ENCODE measurements at regions not wholly inside any gene's neighbourhood (a gene's known extent, or its start where the extent isn't known, plus 50 kb on each side); places are given as distances from the start of the nearest gene placed in this dataset.

DNA sequence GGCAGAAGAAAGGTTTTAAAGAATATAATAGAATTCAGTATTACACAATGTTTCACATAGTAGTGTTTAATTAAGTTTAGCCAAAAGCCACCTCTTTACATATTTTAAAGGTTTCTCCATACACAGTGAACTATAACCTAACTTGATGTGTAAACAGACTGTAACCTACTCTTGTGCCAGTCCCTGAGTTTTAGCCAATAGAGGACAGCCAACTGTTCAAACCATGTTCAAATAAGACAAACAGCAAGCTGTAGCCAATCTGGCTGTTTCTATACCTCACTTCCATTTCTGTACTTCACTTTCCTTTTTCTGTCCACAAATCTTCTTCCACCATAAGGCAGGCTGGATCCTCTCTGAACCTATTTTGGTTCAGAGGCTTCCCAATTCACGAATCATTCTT lies 65.2 kb downstream of the TEX13C start:
- Histone ChIP-seq H3K9ac (no peak overlapping the region), H3K4me1 (ENCODE audit: low read depth, poor library complexity, severe bottlenecking) (no peaks in the 10 kb centered on the region), H3K79me2 (ENCODE audit: insufficient read depth, low read depth) (no peaks in the 10 kb centered on the region), H2AFZ (ENCODE audit: low read depth) (no peak overlapping the region), H4K20me1 (ENCODE audit: insufficient read depth) (no peaks in the 10 kb centered on the region), H3K4me3 (IDR thresholded peaks at IDR 0.05; ENCODE audit: insufficient read depth, low read depth, low read length) (no peak overlapping the region), H3K4me2 (no peak overlapping the region), H3K27me3 (ENCODE audit: insufficient read depth, low read depth) (no peaks in the 10 kb centered on the region), H3K27ac (no peak overlapping the region), H3K36me3 (ENCODE audit: insufficient read depth) (no peaks in the 10 kb centered on the region)
- TF ChIP-seq, protein P1, sequence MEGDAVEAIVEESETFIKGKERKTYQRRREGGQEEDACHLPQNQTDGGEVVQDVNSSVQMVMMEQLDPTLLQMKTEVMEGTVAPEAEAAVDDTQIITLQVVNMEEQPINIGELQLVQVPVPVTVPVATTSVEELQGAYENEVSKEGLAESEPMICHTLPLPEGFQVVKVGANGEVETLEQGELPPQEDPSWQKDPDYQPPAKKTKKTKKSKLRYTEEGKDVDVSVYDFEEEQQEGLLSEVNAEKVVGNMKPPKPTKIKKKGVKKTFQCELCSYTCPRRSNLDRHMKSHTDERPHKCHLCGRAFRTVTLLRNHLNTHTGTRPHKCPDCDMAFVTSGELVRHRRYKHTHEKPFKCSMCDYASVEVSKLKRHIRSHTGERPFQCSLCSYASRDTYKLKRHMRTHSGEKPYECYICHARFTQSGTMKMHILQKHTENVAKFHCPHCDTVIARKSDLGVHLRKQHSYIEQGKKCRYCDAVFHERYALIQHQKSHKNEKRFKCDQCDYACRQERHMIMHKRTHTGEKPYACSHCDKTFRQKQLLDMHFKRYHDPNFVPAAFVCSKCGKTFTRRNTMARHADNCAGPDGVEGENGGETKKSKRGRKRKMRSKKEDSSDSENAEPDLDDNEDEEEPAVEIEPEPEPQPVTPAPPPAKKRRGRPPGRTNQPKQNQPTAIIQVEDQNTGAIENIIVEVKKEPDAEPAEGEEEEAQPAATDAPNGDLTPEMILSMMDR (conservative IDR thresholded peaks at IDR 0.05; ENCODE audit: low read depth, low read length), result no peak

DNA sequence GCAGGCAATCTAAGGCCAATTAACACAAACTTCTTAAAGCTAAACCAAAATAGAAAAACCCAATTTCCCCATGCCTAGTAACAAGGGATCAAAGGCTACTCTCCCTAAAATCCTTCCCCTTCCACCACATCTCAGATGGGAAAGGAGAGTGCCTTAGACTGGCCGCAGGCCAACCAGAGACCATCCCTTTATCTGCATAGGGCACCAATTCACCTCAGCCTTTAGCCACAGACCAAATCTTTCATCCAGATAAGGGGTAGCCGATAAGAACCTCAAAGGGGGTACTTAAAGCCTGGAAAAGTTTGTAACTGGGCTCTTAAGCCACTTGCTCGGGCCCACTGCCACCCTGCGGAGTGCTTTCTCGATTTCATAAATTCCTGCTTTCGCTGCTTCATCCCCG lies 68.3 kb downstream of the TEX13C start:
- Histone ChIP-seq H2AFZ (ENCODE audit: low read depth) (no peak overlapping the region), H3K4me1 (ENCODE audit: low read depth, poor library complexity, severe bottlenecking) (no peaks in the 10 kb centered on the region), H3K79me2 (ENCODE audit: insufficient read depth, low read depth) (no peaks in the 10 kb centered on the region), H3K4me3 (IDR thresholded peaks at IDR 0.05; ENCODE audit: insufficient read depth, low read depth, low read length) (no peak overlapping the region), H3K27ac (no peak overlapping the region), H3K4me2 (no peak overlapping the region), H3K27me3 (ENCODE audit: insufficient read depth, low read depth) (no peaks in the 10 kb centered on the region), H4K20me1 (ENCODE audit: insufficient read depth) (no peaks in the 10 kb centered on the region), H3K36me3 (ENCODE audit: insufficient read depth) (no peaks in the 10 kb centered on the region), H3K9ac (no peak overlapping the region)
- TF ChIP-seq, protein P1 (conservative IDR thresholded peaks at IDR 0.05; ENCODE audit: low read depth, low read length), result no peak

DNA sequence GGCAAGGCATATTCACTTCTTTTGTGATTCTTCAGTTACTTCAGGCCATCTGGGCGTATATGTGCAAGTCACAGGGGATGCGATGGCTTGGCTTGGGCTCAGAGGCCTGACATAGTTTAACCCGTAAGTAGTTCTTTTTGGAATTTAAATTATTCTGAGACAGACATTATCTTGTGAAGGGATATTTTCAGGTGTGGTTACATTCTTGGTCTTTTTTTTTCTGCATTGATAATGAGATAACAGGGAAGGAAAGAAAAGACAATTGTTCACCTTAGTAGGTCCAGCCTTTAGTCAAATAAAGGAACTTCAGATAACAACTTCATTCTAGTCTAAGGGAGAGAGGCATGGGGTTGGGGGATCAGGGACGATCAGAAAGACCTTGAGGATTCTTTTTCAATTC lies 74.8 kb downstream of the TEX13C start:
- Histone ChIP-seq H2AFZ (ENCODE audit: low read depth) (no peak overlapping the region), H3K36me3 (ENCODE audit: insufficient read depth) (no peaks in the 10 kb centered on the region), H3K27ac (no peak overlapping the region), H3K79me2 (ENCODE audit: insufficient read depth, low read depth) (no peaks in the 10 kb centered on the region), H3K4me2 (no peak overlapping the region), H3K9ac (no peak overlapping the region), H3K4me3 (IDR thresholded peaks at IDR 0.05; ENCODE audit: insufficient read depth, low read depth, low read length) (no peak overlapping the region), H4K20me1 (ENCODE audit: insufficient read depth) (no peaks in the 10 kb centered on the region), H3K4me1 (ENCODE audit: low read depth, poor library complexity, severe bottlenecking) (peaks cover 4% of the 10 kb centered on the region), H3K27me3 (ENCODE audit: insufficient read depth, low read depth) (no peaks in the 10 kb centered on the region)
- TF ChIP-seq, protein P1 (conservative IDR thresholded peaks at IDR 0.05; ENCODE audit: low read depth, low read length), result no peak

- H2AFZ ChIP-seq (ENCODE audit: low read depth), result no peak overlapping the region
- H3K36me3 ChIP-seq (ENCODE audit: insufficient read depth), result no peaks in the 10 kb centered on the region
- H3K27ac ChIP-seq, result no peak overlapping the region
- no peak overlapping the region for H3K4me3 ChIP-seq (IDR thresholded peaks at IDR 0.05; ENCODE audit: insufficient read depth, low read depth, low read length)
- H4K20me1 ChIP-seq (ENCODE audit: insufficient read depth), result no peaks in the 10 kb centered on the region
- H3K4me1 ChIP-seq (ENCODE audit: low read depth, poor library complexity, severe bottlenecking), result peaks cover 4% of the 10 kb centered on the region
- no peak overlapping the region for H3K9ac ChIP-seq
- H3K79me2 ChIP-seq (ENCODE audit: insufficient read depth, low read depth), result no peaks in the 10 kb centered on the region
- no peaks in the 10 kb centered on the region for H3K27me3 ChIP-seq (ENCODE audit: insufficient read depth, low read depth)
- H3K4me2 ChIP-seq, result no peak overlapping the region
- TF ChIP-seq, protein P1 (conservative IDR thresholded peaks at IDR 0.05; ENCODE audit: low read depth, low read length), result no peak
Observed at GRCh38 chrX:125395626-125396025, 76.0 kb downstream of the TEX13C start.
